Fibroblast of mammary gland (primary cell): ENCODE measurements at regions not wholly inside any gene's neighbourhood (a gene's known extent, or its start where the extent isn't known, plus 50 kb on each side); places are given as distances from the start of the nearest gene placed in this dataset.

Source experiments
- DNase-seq: peaks from one replicate; pipeline ENCODE4 v3.0.0-alpha.2; 2010; ENCODE audit warnings: low read depth
- H3K4me3 ChIP-seq: 2 replicates; pipeline ENCODE4 v1.5.1; 2011; ENCODE audit warnings: low read depth, mild to moderate bottlenecking, low read length, moderate library complexity; ENCODE audit not compliant: control insufficient read depth
- TF ChIP-seq, protein P1 (sequence below): conservative IDR thresholded peaks from 2 replicates; pipeline ENCODE4 v1.5.1; 2011; ENCODE audit warnings: low read depth, low read length, inconsistent platforms; ENCODE audit not compliant: control insufficient read depth, insufficient read depth

DNA sequence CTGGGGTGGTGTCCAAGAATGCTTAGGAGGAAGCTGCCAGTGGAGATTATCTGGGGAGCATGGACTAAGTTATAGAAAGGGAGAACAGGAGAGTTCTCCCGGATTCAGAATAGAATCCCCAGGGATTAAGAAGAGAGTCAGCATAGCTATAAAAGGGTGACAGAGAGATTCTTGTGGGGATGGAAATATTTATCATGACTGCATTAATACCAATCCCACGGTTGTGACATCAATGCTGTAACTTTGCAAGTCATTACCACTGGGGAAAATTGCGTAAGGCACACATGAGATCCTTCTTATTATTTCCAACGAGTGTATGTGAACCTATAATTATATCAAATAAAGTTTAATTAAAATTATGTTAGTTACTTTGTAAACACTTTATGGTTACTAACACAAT, 447.9 kb upstream of the TMEM132C start:
- TF ChIP-seq, protein P1, sequence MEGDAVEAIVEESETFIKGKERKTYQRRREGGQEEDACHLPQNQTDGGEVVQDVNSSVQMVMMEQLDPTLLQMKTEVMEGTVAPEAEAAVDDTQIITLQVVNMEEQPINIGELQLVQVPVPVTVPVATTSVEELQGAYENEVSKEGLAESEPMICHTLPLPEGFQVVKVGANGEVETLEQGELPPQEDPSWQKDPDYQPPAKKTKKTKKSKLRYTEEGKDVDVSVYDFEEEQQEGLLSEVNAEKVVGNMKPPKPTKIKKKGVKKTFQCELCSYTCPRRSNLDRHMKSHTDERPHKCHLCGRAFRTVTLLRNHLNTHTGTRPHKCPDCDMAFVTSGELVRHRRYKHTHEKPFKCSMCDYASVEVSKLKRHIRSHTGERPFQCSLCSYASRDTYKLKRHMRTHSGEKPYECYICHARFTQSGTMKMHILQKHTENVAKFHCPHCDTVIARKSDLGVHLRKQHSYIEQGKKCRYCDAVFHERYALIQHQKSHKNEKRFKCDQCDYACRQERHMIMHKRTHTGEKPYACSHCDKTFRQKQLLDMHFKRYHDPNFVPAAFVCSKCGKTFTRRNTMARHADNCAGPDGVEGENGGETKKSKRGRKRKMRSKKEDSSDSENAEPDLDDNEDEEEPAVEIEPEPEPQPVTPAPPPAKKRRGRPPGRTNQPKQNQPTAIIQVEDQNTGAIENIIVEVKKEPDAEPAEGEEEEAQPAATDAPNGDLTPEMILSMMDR: no peak
- DNase-seq: peak; percentile 32
- H3K4me3 ChIP-seq: no peak overlapping the region

DNA sequence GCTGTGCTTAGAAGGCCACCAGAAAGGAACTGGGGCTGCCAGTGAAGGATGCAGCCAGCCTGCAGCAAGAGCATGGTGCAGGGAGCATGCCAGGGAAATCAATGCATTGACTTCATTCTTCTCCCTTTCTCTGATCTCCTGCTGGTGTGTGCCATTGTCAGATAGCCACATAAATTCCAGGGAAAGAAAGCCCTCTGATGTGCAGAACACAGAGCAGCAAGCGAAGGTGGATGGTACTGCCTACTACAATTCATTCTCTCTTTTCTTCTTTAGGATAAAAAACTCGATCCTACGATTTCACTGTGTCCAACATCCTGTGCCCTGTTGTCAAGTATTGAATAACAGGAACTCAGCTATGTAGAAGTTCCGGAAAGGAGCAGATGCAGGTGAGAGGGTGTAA, 446.7 kb upstream of the TMEM132C start:
- TF ChIP-seq, protein P1: no peak
- H3K4me3 ChIP-seq: no peak overlapping the region
- DNase-seq: no peak

DNA sequence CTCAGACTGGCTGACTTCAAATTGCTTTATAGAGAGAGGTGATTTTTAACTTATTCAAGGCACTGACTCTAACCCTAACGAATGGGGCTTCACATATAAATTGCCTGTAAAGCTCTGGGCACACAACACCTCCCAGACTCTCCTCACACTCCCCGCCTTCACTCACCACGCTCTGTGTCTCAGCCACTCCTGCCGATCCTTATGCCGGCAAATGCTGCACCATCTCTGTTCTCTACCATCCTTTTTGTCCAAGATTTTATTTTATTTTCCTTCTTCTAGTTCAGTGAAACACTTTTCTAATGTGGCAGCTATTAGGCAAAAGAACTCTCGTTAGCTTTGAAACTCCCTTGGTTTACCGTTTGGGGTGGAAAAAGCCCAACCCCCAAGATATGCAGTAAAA, 446.1 kb upstream of the TMEM132C start:
- H3K4me3 ChIP-seq: no peak overlapping the region
- TF ChIP-seq, protein P1: no peak
- no peak for DNase-seq

DNA sequence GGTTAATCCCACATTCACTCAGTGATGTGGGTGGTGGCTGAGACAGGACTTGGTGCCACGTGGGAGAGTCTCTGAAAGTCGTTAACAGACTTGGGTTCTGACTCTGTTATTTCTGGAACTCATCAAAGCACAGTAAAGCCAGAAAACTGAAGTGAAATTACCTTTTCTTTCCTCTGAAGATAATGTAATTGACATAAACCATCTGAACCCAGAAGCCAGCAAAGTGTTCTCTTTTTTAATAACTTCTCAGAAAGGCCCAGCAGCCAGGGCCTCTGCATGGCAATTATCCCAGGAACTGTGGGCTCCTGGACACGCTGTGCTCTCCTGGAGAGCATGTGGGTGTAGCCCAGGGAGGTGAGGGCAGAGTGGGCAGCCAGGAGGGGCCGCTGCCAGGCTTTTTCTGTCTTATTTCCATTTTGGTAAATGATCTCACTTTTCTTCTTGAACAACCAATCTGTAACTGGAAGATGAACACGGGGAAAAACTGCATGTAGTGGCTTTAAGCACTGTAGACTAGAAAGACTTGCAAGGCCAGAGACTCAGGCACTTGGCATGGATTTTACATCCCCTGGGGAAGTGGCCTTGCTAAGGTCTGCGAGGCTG, 444.1 kb upstream of the TMEM132C start:
- TF ChIP-seq, protein P1: no peak
- no peak overlapping the region for H3K4me3 ChIP-seq
- DNase-seq: no peak

DNA sequence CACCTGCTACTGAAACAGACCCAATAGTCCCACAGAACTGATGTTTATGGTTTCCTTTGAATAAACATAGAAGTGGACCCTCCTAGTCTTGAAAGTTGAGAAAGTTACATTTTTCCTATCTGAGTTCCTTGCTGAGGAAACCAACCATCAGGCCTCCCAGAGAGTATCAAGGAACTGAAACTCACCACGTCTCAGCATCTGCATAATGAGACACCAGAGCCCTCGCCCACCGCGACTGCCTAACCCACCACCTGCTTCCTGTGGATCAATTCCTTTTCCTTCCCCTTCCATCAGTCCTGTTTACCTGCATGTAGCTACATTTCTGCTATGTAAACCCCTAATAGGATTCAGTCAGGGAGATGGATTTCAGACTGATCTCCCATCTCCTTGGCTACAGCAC, 443.2 kb upstream of the TMEM132C start:
- TF ChIP-seq, protein P1: no peak
- no peak overlapping the region for H3K4me3 ChIP-seq
- no peak for DNase-seq

- no peak overlapping the region for H3K4me3 ChIP-seq
- no peak for DNase-seq
- TF ChIP-seq, protein P1: no peak
These were observed 437.5 kb upstream of the TMEM132C start for GRCh38 chr12:127829281-127830064.
